DMS79 (cell line): ENCODE measurements at regions not wholly inside any gene's neighbourhood (a gene's known extent, or its start where the extent isn't known, plus 50 kb on each side); places are given as distances from the start of the nearest gene placed in this dataset.

Source experiments
- DNase-seq: peaks from one replicate; lab custom pipeline; 2025; lab: John Stamatoyannopoulos, UW

DNA sequence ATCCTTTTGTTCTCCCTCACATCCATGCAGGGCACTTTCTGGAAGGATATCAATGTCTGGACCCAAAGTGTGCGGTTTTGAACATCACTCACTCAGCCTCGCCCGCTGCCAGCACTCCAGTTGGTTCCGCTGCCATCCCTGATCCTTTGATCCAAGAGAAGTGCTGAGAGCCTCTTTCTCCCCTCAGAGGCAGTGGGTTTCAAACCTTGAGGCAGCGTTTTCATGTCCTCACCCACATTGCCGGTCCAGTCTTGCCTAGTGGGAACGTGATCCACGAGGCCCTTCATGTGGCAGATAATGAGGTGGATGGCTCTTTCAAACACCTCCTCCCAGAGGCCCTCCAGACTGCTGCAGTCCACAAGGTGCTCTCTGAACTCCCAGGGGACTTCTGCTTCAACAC lies 122.2 kb downstream of the ACTL8 start:
- DNase-seq = no peak

- no peak for DNase-seq
Observed at GRCh38 chr1:17877896-17878295, 122.8 kb downstream of the ACTL8 start.

DNA sequence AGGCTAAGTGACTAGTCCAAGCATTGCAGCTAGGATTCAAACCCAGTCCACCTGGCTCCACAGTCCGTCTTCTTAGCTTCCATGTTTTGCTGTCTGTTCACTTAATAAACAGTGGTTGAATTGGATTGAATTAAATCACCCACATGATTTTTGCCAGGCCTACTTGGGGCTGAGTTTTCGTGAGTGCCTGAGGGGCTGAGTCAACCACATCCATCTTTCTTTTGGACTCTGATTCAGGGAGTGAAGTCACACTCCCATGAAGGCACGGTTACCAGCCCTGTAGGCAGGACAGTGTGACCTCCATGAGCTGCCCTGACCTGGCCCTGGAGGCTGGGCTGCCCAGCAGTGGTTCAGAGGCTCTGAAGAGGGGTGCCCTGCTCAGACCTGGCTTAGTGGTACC lies 123.7 kb downstream of the ACTL8 start:
- no peak for DNase-seq

DNA sequence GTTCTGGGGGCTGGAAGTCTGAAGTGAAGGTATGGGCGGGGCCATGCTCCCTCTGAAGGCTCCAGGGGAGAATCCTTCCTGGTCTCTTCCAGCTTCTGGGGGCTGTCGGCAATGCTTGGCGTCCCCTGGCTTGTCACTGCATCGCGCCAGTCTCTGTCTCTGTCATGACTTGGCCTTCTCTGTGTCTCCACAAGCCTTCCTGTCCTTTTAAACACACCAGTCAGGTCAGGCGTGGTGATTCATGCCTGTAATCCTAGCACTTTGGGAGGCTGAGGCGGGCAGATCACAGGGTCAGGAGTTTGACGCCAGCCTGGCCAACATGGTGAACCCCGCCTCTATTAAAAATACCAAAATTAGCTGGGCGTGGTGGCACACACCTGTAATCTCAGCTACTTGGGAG lies 125.3 kb downstream of the ACTL8 start:
- no peak for DNase-seq

- no peak for DNase-seq
Observed at GRCh38 chr1:17881761-17882160, 126.6 kb downstream of the ACTL8 start.

DNA sequence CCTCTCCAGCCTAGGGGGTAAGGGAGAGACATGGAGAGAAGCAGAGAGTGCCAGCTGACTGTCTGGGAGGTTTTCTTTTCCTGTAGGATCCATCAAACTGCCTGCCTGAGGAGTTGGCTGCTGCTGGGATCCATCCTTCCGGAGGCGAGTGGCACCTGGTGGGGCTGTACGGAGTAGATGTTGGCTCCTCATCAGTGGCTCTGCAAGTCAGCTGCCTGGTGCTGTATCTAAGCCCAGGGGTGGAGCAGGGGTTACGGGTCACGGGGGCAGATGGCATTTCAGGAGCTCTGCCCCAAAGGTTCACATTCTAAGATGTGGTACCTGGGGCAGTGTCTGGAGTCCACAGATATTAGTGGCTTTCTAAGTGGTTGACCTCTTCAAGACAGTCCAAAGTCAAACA lies 128.0 kb downstream of the ACTL8 start:
- DNase-seq = no peak

- DNase-seq = no peak
Observed at GRCh38 chr1:17883662-17884395, 128.7 kb downstream of the ACTL8 start.

GRCh38 chr1:17885663-17886320 lies 130.7 kb downstream of the ACTL8 start:
- DNase-seq = no peak

DNA sequence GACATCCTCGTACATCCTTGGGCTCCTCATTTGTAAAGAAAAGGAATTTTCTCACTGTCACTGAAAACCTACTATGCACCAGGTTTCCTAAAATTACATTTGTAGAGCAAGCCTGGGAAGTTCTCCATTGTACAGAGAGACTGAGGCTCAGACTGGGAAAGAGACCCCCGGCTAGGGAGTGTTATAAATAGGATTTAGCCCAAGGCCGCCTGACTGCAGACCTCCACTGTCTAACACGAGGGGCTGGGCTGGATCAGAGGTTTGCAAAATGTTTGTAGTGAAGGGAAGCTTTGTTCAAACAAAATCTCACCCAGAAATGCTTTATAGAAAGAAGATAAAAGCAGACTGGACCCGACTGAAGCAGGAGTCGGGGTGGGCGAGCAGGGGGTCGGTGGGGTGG lies 131.3 kb downstream of the ACTL8 start:
- DNase-seq = no peak

- DNase-seq = no peak
Observed at GRCh38 chr1:17886838-17887441, 131.8 kb downstream of the ACTL8 start.

- DNase-seq = peak; percentile 37
Observed at GRCh38 chr1:17887661-17888371, 132.7 kb downstream of the ACTL8 start.

- no peak for DNase-seq
Observed at GRCh38 chr1:17890056-17890814, 135.1 kb downstream of the ACTL8 start.

DNA sequence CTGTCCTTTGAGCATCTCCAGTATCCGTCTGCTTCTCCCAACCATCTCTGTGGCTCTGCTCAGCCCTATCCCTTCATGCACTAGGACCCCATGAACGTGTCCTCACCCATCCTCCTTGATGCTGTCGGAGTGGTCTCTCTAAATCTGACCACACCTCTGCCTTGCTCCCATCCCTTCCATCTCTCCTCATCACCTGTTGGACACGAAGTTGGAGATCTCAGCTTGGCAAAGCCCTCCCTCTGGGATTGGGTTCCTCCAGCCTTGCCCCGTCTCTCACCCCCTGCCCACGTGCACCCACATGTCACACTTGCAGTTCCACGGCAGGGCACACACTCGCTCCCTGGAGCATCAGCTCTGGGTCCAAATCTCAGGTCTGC lies 135.7 kb downstream of the ACTL8 start:
- no peak for DNase-seq

GRCh38 chr1:17891205-17892110 lies 136.3 kb downstream of the ACTL8 start:
- no peak for DNase-seq

- peak; percentile 72 for DNase-seq
Observed at GRCh38 chr1:17892225-17892624, 137.1 kb downstream of the ACTL8 start.

- no peak for DNase-seq
Observed at GRCh38 chr1:17892851-17893250, 137.7 kb downstream of the ACTL8 start.

DNA sequence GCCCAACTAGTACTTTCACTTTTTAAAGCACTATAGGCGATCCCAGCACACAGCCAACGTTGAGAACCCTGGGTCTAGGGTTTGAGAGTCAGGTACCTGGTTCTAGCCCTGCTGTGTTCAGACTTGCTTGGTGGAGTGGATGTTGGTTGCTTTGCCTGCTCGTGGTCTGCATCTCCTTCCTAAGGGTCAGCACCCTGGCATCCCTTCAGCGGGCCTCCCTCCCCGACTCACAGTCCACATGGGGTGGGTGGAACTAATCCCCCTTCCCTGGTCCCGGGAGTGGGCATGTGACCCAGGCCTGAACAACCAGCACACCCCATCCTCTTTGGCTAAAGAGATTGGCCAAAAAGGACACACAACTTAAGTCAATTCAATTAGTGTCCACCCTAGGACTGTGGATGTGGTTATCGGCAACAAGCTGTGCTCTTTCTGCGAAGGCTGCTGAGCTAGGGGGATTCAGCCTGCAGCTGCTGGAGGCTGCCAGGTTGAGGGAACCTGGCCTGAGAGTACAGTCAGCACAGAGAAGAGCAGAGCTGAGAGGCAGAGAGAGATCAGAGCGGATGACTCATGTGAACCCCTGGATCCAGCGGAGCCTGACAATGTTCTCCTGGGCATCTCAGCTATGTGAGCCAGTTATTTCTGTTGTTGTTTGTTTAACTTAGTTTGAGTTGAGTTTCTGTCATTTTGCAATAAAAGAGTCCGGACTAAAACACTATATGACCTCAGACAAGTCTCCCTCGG lies 138.9 kb downstream of the ACTL8 start:
- no peak for DNase-seq

DNA sequence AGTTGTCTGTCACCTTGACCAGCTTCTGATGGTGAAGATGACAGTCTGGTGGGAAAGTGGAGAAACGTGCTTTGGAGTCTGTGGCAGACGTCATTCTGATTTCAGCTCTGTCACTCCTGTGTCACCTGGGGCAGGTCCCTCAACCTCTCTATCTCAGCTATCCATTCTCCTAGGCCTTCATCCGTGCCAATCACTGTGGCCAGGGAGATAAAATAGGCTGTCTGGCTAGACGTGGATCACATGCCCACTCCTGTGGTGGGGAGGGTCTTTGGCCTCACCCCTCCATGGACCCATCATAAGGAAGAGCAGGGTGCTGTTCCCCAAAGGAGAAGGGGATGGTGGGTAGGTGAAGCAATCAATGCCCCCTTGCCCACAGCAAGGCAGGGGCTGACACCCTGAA lies 140.3 kb downstream of the ACTL8 start:
- no peak for DNase-seq

GRCh38 chr1:17895986-17896385 lies 140.9 kb downstream of the ACTL8 start:
- no peak for DNase-seq

GRCh38 chr1:17903386-17903785 lies 148.3 kb downstream of the ACTL8 start:
- peak; percentile 93 for DNase-seq
